ENCODE measurements at regions not wholly inside any gene's neighbourhood (a gene's known extent, or its start where the extent isn't known, plus 50 kb on each side); places are given as distances from the start of the nearest gene placed in this dataset.
"Not testable (repeated sequence)": the region's sequence is repeated elsewhere in the genome, so short reads cannot be mapped to it uniquely, and the experiment has no call there.

DNA sequence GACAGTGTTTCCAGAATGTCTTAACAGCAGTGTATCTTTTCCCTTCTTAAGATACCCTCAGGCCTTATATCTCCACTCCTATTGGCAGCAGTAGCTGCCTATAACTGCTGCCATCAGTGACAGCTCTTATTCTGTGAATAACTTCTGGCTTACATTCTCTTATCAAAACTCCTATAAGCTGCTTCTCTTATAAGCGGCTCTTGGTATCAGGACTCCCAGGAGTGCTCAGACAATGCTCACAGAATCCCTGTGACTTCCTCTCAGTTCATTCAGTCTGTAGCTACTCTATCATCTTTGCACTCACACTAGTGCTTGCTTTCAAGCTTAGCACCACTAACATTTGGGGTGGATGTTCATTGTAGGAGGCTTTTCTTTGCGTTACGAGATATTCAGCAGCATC is 143.7 kb upstream of the CDH7 start:
- no peak overlapping the region for H3K4me3 ChIP-seq (ENCODE audit: low read depth, low read length)
- DNase-seq (ENCODE audit: low read depth) = no peak
- TF ChIP-seq, protein P1, sequence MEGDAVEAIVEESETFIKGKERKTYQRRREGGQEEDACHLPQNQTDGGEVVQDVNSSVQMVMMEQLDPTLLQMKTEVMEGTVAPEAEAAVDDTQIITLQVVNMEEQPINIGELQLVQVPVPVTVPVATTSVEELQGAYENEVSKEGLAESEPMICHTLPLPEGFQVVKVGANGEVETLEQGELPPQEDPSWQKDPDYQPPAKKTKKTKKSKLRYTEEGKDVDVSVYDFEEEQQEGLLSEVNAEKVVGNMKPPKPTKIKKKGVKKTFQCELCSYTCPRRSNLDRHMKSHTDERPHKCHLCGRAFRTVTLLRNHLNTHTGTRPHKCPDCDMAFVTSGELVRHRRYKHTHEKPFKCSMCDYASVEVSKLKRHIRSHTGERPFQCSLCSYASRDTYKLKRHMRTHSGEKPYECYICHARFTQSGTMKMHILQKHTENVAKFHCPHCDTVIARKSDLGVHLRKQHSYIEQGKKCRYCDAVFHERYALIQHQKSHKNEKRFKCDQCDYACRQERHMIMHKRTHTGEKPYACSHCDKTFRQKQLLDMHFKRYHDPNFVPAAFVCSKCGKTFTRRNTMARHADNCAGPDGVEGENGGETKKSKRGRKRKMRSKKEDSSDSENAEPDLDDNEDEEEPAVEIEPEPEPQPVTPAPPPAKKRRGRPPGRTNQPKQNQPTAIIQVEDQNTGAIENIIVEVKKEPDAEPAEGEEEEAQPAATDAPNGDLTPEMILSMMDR (IDR thresholded peaks at IDR 0.05; ENCODE audit: insufficient read depth, low read depth, low read length) = no peak

DNA sequence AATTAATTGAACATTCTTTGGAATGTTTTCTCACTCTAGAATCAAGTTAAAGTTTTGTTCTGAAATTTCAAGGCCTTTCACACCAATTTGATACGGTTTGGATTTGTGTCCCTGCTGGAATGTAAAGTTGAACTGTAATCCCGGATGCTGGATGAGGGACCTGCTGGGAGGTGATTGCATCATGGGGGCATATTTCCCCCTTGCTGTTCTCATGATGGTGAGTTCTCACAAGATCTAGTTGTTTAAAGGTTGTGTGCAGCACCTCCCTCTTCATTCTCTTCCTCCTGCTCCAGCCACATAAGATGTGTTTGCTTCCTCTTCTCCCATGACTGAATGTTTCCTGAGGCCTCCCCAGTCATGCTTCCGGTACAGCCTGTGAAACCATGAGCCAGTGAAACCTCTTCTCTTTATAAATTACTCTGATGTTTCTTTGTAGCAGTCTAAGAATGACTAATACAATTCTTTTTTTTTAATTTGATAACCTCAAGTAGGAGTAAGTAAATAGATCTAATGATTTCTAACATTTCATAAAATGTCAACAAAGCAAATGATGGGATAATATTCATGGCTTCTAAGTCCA is 144.2 kb upstream of the CDH7 start:
- TF ChIP-seq, protein P1 (IDR thresholded peaks at IDR 0.05; ENCODE audit: insufficient read depth, low read depth, low read length) = no peak
- H3K4me3 ChIP-seq (ENCODE audit: low read depth, low read length) = no peak overlapping the region
- no peak for DNase-seq (ENCODE audit: low read depth)

DNA sequence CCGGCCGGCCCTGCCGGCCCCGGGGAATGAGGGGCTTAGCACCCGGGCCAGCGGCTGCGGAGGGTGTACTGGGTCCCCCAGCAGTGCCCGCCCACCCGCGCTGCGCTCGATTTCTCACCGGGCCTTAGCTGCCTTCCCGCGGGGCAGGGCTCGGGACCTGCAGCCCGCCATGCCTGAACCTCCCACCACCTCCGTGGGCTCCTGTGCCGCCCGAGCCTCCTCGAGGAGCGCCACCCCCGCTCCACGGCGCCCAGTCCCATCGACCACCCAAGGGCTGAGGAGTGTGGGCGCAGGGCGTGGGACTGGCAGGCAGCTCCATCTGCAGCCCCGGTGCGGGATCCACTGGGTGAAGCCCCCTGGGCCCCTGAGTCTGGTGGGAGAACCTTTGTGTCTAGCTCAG is 145.5 kb upstream of the CDH7 start:
- not testable (repeated sequence) for DNase-seq (ENCODE audit: low read depth); H3K4me3 ChIP-seq (ENCODE audit: low read depth, low read length)

DNA sequence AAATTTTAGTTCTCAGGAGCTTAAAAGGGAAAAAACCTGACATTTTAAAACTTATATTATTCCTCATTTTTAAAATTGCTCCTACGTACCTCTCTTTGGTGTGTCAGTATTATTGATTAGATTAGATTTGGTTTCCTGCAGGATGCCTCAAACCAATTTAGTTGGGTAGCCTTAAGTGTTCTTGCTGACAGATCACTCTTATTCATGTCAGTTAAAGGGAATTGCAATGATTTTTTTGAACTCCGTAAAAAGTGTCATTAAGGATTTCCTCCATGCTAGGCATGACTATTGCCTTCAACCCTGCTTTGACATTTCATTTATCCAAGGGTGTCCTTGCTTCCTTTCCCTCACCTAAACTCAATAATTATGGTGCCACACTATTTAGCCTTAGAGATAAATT is 149.0 kb upstream of the CDH7 start:
- TF ChIP-seq, protein P1 (IDR thresholded peaks at IDR 0.05; ENCODE audit: insufficient read depth, low read depth, low read length) = no peak
- no peak for DNase-seq (ENCODE audit: low read depth)
- no peak overlapping the region for H3K4me3 ChIP-seq (ENCODE audit: low read depth, low read length)

DNA sequence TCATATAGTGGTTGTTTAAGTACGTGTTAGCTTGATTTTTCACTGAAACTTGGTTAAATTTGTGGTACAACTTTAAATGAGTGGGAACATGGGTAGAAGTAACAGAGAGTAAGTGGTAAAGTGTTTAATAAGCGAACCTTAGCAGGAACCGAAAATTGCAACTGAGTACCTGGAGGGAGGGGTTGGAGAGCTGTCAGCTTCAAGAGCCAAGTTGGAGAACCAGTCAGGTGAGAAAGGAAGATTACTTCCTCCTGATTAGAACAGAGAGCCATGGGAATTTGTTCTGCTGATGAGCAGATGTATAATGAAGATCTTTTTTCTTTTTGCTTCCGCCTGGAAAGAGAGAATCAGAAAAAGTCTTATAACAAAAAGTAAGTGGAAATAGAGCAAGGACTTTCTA is 158.4 kb upstream of the CDH7 start:
- TF ChIP-seq, protein P1 (IDR thresholded peaks at IDR 0.05; ENCODE audit: insufficient read depth, low read depth, low read length) = no peak
- DNase-seq (ENCODE audit: low read depth) = no peak
- H3K4me3 ChIP-seq (ENCODE audit: low read depth, low read length) = no peak overlapping the region

DNA sequence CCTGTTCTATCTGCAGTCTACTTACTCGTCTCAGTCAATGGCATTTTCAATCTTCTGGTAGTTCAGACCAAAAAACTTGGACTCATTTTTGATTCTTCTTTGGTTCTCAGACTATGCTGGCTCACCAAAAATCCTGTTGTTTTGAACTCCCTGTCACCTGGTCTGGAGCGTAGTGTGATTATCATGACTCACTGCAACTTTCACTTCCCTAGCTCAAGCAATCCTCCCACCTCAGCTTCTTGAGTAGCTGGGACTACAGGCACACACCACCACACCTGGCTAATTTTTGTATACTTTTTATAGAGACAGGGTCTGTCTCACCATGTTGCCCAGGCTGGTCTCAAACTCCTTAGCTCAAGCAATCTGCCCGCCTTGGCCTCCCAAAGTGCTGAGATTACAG is 163.3 kb upstream of the CDH7 start:
- no peak overlapping the region for H3K4me3 ChIP-seq (ENCODE audit: low read depth, low read length)
- TF ChIP-seq, protein P1 (IDR thresholded peaks at IDR 0.05; ENCODE audit: insufficient read depth, low read depth, low read length) = no peak
- DNase-seq (ENCODE audit: low read depth) = no peak

DNA sequence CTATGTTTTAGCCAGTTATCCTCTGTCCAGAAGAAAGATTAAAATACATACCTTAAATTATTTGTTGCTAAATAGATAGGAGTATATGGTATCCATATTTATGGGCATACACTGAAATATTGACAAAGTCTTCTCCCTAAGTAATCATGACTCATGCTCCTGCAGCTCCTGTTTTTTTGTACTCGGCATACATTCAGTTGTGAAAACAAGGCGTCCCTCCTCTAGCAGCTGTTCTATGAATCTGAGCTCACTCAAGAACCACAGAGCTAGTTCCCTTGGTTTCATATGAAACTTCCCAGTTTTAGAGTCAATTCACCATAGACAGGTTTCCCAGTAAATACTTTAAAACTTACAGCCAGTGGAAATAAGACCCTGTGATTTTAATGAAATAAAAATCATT is 168.7 kb upstream of the CDH7 start:
- not testable (repeated sequence) for DNase-seq (ENCODE audit: low read depth); H3K4me3 ChIP-seq (ENCODE audit: low read depth, low read length)

DNA sequence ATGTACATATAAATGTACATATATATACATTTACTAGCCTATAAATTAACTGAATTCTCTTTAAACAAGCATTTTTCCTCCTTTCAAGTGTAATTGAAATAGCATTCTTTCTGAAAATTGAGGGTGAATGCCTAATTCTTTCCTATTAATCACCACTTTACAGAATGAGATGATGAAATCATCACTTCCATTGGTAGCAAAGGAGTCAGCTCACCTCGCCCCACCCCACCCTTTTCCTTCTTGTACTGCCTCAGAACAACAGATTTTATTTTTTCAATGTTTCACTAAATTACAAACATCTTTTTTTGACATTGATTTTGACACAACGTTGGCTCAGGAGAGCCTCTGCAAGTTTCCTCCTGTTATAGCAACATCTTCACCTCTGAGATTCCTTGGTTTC is 181.9 kb upstream of the CDH7 start:
- TF ChIP-seq, protein P1 (IDR thresholded peaks at IDR 0.05; ENCODE audit: insufficient read depth, low read depth, low read length) = no peak
- no peak for DNase-seq (ENCODE audit: low read depth)
- H3K4me3 ChIP-seq (ENCODE audit: low read depth, low read length) = no peak overlapping the region

All from fibroblast of villous mesenchyme (primary cell).